Activated CD8-positive, alpha-beta T cell treated with anti-CD3 and anti-CD28 coated beads for 36 hours (primary cell): ENCODE measurements at regions not wholly inside any gene's neighbourhood (a gene's known extent, or its start where the extent isn't known, plus 50 kb on each side); places are given as distances from the start of the nearest gene placed in this dataset.
"Not testable (repeated sequence)": the region's sequence is repeated elsewhere in the genome, so short reads cannot be mapped to it uniquely, and the experiment has no call there.

Source experiments
- ATAC-seq: fragments of 200-7000 bp; cut with Tn5 transposase; one replicate; pipeline ENCODE4 v1.10.0; 2021; ENCODE audit warnings: mild to moderate bottlenecking, moderate library complexity
- CTCF ChIA-PET: fragments of 350-600 bp; sonication (Branson Sonifier 250); formaldehyde crosslinking; loops from one replicate; lab custom pipeline; 2021; ENCODE audit warnings: antibody characterized with exemption; lab: Charles Lee
- POLR2A ChIA-PET: fragments of 350-600 bp; sonication (Branson Sonifier 250); formaldehyde crosslinking; loops from one replicate; lab custom pipeline; 2021; ENCODE audit warnings: antibody characterized with exemption; lab: Charles Lee
- DNase-seq: peaks from one replicate; pipeline ENCODE4 v3.0.0-alpha.2; 2020
- H3K27ac Mint-ChIP-seq: one replicate; pipeline ENCODE4 v1.8.0; 2021; ENCODE audit warnings: mild to moderate bottlenecking, mixed read lengths
- H3K27me3 Mint-ChIP-seq: one replicate; pipeline ENCODE4 v1.8.0; 2021; ENCODE audit warnings: mixed read lengths
- H3K36me3 Mint-ChIP-seq: one replicate; pipeline ENCODE4 v1.8.0; 2021; ENCODE audit warnings: low read depth, mixed read lengths
- H3K4me1 Mint-ChIP-seq: one replicate; pipeline ENCODE4 v1.8.0; 2021; ENCODE audit warnings: low read depth, mixed read lengths
- H3K4me3 Mint-ChIP-seq: one replicate; pipeline ENCODE4 v1.8.0; 2021; ENCODE audit warnings: mild to moderate bottlenecking, moderate library complexity, mixed read lengths
- H3K9me3 Mint-ChIP-seq: one replicate; pipeline ENCODE4 v1.8.0; 2021; ENCODE audit warnings: mixed read lengths
- CTCF ChIP-seq: fragments of 200-600 bp; IDR thresholded peaks from one replicate; pipeline ENCODE4 v1.8.0; 2022; ENCODE audit warnings: antibody characterized with exemption, mild to moderate bottlenecking
- intact Hi-C: fragments of 100-400 bp; cut with micrococcal nuclease; formaldehyde crosslinking; loops from one replicate; pipeline ENCODE4 v1.10.0; 2022

- no peak overlapping the region for H3K4me3 Mint-ChIP-seq
- no peaks in the 10 kb centered on the region for H3K4me1 Mint-ChIP-seq
- DNase-seq, result no peak
- no peak for ATAC-seq
- H3K36me3 Mint-ChIP-seq, result no peaks in the 10 kb centered on the region
- no peaks in the 10 kb centered on the region for H3K27me3 Mint-ChIP-seq
- CTCF ChIA-PET, result no interaction called here
- intact Hi-C loops, result no loop called here
- no peak overlapping the region for H3K27ac Mint-ChIP-seq
- H3K9me3 Mint-ChIP-seq, result peaks cover 5% of the 10 kb centered on the region
- POLR2A ChIA-PET, result no interaction called here
- TF ChIP-seq CTCF, result no peak
These were observed 482.0 kb downstream of the AMY1C start for GRCh38 chr1:104231676-104232075.

DNA sequence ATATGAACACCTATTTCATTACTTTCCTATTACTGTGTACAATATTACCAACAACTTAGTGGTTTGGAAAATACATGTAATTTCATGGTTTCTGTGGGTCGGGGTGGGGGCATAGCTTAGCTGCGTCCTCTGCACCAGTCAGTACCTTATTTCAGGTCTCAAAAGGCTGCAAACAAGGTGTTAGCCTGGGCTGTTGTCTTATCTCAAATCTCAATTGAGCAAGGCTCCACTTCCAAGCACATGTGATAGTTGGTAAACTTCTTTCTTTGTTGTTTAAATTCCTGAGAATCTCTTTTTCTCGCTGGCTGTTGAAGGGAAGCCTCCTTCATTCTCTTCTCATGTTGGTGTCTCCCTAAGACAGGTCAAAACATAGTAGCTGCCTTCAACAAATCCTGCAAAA is 485.4 kb downstream of the AMY1C start:
- Mint-ChIP-seq H3K27ac (no peak overlapping the region), H3K36me3 (no peaks in the 10 kb centered on the region), H3K27me3 (no peaks in the 10 kb centered on the region), H3K4me1 (no peaks in the 10 kb centered on the region), H3K9me3 (peaks cover 7% of the 10 kb centered on the region), H3K4me3 (no peak overlapping the region)
- ChIA-PET POLR2A (no interaction called here), CTCF (no interaction called here)
- DNase-seq (no peak), ATAC-seq (no peak)
- TF ChIP-seq CTCF, result no peak
- intact Hi-C loops, result no loop called here

- no peaks in the 10 kb centered on the region for H3K4me1 Mint-ChIP-seq
- ChIA-PET POLR2A (no interaction called here), CTCF (no interaction called here)
- intact Hi-C loops, result no loop called here
- no peaks in the 10 kb centered on the region for H3K27me3 Mint-ChIP-seq
- TF ChIP-seq CTCF, result no peak
- H3K4me3 Mint-ChIP-seq, result no peak overlapping the region
- H3K36me3 Mint-ChIP-seq, result no peaks in the 10 kb centered on the region
- no peak overlapping the region for H3K27ac Mint-ChIP-seq
- ATAC-seq (no peak), DNase-seq (no peak)
- H3K9me3 Mint-ChIP-seq, result peaks cover 3% of the 10 kb centered on the region
These were observed 489.3 kb downstream of the AMY1C start for GRCh38 chr1:104238991-104239390.

GRCh38 chr1:104248385-104248784 is 498.7 kb downstream of the AMY1C start:
- H3K27me3 Mint-ChIP-seq, result no peaks in the 10 kb centered on the region
- no peak overlapping the region for H3K27ac Mint-ChIP-seq
- DNase-seq, result no peak
- ChIA-PET POLR2A (no interaction called here), CTCF (no interaction called here)
- intact Hi-C loops, result no loop called here
- no peak for ATAC-seq
- no peaks in the 10 kb centered on the region for H3K36me3 Mint-ChIP-seq
- TF ChIP-seq CTCF, result no peak
- no peak overlapping the region for H3K4me3 Mint-ChIP-seq
- peaks cover 10% of the 10 kb centered on the region for H3K9me3 Mint-ChIP-seq
- H3K4me1 Mint-ChIP-seq, result no peaks in the 10 kb centered on the region

DNA sequence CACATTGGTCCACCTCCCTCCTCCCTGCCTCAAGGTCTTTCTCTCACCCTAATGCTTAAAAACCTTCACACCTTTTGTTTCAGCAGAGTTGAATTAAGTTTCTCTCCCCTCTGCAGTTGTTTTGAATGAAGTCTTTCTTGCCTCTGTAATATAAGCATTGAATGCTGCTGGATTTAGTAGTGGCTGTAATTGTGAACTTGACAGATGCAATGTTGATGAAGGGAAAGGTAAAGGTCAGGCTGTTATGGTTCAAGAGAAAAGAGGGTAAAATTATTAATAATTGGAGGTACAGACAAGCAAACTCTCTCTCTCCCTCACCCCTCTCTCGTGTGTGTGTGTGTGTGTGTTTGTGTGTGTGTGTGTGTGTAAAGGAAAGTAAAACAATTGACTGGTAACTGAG is 509.8 kb downstream of the AMY1C start:
- no peaks in the 10 kb centered on the region for H3K36me3 Mint-ChIP-seq
- no peak overlapping the region for H3K4me3 Mint-ChIP-seq
- H3K27ac Mint-ChIP-seq, result no peak overlapping the region
- DNase-seq (no peak), ATAC-seq (no peak)
- H3K27me3 Mint-ChIP-seq, result no peaks in the 10 kb centered on the region
- TF ChIP-seq CTCF, result no peak
- POLR2A ChIA-PET, result no interaction called here
- no peaks in the 10 kb centered on the region for H3K4me1 Mint-ChIP-seq
- intact Hi-C loops, result no loop called here
- CTCF ChIA-PET, result no interaction called here
- peaks cover 10% of the 10 kb centered on the region for H3K9me3 Mint-ChIP-seq

- H3K27ac Mint-ChIP-seq, H3K36me3 Mint-ChIP-seq, ATAC-seq, POLR2A ChIA-PET, CTCF ChIA-PET, DNase-seq, intact Hi-C loops, H3K4me3 Mint-ChIP-seq, H3K27me3 Mint-ChIP-seq, H3K4me1 Mint-ChIP-seq: not testable (repeated sequence)
- peaks cover 18% of the 10 kb centered on the region for H3K9me3 Mint-ChIP-seq
These were observed 513.4 kb downstream of the AMY1C start for GRCh38 chr1:104263110-104263509.
